ENCODE measurements at regions not wholly inside any gene's neighbourhood (a gene's known extent, or its start where the extent isn't known, plus 50 kb on each side); places are given as distances from the start of the nearest gene placed in this dataset.

GRCh38 chr12:86530996-86531655 lies 274.9 kb upstream of the MGAT4C start:
- no peak overlapping the region for H3K4me3 ChIP-seq (replicated peaks; ENCODE audit: low read depth, low read length)
- DNase-seq (ENCODE audit: extremely low read depth, low read depth), result no peak
- TF ChIP-seq, protein P1, sequence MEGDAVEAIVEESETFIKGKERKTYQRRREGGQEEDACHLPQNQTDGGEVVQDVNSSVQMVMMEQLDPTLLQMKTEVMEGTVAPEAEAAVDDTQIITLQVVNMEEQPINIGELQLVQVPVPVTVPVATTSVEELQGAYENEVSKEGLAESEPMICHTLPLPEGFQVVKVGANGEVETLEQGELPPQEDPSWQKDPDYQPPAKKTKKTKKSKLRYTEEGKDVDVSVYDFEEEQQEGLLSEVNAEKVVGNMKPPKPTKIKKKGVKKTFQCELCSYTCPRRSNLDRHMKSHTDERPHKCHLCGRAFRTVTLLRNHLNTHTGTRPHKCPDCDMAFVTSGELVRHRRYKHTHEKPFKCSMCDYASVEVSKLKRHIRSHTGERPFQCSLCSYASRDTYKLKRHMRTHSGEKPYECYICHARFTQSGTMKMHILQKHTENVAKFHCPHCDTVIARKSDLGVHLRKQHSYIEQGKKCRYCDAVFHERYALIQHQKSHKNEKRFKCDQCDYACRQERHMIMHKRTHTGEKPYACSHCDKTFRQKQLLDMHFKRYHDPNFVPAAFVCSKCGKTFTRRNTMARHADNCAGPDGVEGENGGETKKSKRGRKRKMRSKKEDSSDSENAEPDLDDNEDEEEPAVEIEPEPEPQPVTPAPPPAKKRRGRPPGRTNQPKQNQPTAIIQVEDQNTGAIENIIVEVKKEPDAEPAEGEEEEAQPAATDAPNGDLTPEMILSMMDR (IDR thresholded peaks at IDR 0.05; ENCODE audit: low read depth, low read length, missing control alignments), result no peak

- DNase-seq (ENCODE audit: extremely low read depth, low read depth), result no peak
- TF ChIP-seq, protein P1 (IDR thresholded peaks at IDR 0.05; ENCODE audit: low read depth, low read length, missing control alignments), result no peak
- no peak overlapping the region for H3K4me3 ChIP-seq (replicated peaks; ENCODE audit: low read depth, low read length)
These were observed 269.9 kb upstream of the MGAT4C start for GRCh38 chr12:86526060-86526595.

GRCh38 chr12:86523844-86524243 lies 267.7 kb upstream of the MGAT4C start:
- DNase-seq (ENCODE audit: extremely low read depth, low read depth), result no peak
- TF ChIP-seq, protein P1 (IDR thresholded peaks at IDR 0.05; ENCODE audit: low read depth, low read length, missing control alignments), result no peak

GRCh38 chr12:86521870-86522269 lies 265.7 kb upstream of the MGAT4C start:
- no peak overlapping the region for H3K4me3 ChIP-seq (replicated peaks; ENCODE audit: low read depth, low read length)
- TF ChIP-seq, protein P1 (IDR thresholded peaks at IDR 0.05; ENCODE audit: low read depth, low read length, missing control alignments), result no peak
- DNase-seq (ENCODE audit: extremely low read depth, low read depth), result no peak

More at GRCh38 chr12:86523844-86524243, 267.7 kb upstream of the MGAT4C start:
- H3K4me3 ChIP-seq (replicated peaks; ENCODE audit: low read depth, low read length), result no peak overlapping the region

DNA sequence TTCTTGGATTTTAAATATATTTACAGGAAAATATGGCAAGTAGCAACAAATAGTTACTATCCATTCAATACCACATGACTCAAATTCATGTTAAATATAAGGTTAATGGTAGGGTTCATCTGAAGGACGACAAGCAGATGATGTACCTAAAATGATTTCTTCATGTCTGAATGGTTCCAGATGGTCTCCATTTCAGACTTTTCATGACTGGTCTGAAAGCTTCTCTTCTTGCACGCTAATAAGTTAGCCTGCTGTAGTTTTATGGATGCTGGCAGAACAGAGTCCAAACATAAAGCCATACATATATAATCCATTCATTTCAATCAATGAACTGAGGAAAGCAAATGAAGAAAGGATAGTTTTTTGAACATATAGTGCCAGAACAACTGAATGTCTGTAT lies 257.0 kb upstream of the MGAT4C start:
- H3K4me3 ChIP-seq (replicated peaks; ENCODE audit: low read depth, low read length), result no peak overlapping the region
- DNase-seq (ENCODE audit: extremely low read depth, low read depth), result no peak
- TF ChIP-seq, protein P1 (IDR thresholded peaks at IDR 0.05; ENCODE audit: low read depth, low read length, missing control alignments), result no peak

DNA sequence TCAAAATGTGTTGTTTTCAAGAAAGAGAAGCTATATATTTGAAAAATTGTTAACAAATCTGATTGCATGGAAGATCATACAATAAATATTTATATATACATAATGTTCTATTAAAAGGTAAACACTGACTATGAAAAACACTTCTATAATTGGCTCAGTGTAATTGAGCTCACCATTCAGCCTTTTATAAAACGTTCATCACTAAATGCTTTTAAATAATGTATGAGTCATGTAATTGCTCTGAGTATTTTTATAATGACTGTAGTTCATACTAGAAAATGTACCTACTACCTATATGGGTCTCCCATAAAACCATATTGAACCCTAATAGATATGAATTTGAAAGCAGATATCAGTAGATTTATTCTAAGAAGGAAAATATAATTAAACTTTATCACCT lies 240.4 kb upstream of the MGAT4C start:
- no peak for DNase-seq (ENCODE audit: extremely low read depth, low read depth)
- TF ChIP-seq, protein P1 (IDR thresholded peaks at IDR 0.05; ENCODE audit: low read depth, low read length, missing control alignments), result no peak
- H3K4me3 ChIP-seq (replicated peaks; ENCODE audit: low read depth, low read length), result no peak overlapping the region

Measured in HFF-Myc (cell line).